GM12892 (cell line): ENCODE measurements at regions not wholly inside any gene's neighbourhood (a gene's known extent, or its start where the extent isn't known, plus 50 kb on each side); places are given as distances from the start of the nearest gene placed in this dataset.

Experiments
- DNase-seq: peaks from one replicate; pipeline ENCODE4 v3.0.0; 2011; ENCODE audit not compliant: insufficient read length
- FAIRE-seq: peaks from 2 replicates; lab custom pipeline; 2011; peaks lifted over from hg19 to GRCh38; lab: Jason Lieb, UNC
- POLR2A ChIP-seq: IDR thresholded peaks from 2 replicates; pipeline ENCODE4 v1.6.1; 2011; ENCODE audit warnings: low read depth, low read length, control low read depth
- POLR2AphosphoS5 ChIP-seq: IDR thresholded peaks from 2 replicates; pipeline ENCODE4 v1.6.1; 2011; ENCODE audit warnings: low read depth, low read length, control low read depth
- TAF1 ChIP-seq: IDR thresholded peaks from 2 replicates; pipeline ENCODE4 v1.6.1; 2011; ENCODE audit warnings: low read depth, mild to moderate bottlenecking, control low read depth, low read length, borderline replicate concordance

DNA sequence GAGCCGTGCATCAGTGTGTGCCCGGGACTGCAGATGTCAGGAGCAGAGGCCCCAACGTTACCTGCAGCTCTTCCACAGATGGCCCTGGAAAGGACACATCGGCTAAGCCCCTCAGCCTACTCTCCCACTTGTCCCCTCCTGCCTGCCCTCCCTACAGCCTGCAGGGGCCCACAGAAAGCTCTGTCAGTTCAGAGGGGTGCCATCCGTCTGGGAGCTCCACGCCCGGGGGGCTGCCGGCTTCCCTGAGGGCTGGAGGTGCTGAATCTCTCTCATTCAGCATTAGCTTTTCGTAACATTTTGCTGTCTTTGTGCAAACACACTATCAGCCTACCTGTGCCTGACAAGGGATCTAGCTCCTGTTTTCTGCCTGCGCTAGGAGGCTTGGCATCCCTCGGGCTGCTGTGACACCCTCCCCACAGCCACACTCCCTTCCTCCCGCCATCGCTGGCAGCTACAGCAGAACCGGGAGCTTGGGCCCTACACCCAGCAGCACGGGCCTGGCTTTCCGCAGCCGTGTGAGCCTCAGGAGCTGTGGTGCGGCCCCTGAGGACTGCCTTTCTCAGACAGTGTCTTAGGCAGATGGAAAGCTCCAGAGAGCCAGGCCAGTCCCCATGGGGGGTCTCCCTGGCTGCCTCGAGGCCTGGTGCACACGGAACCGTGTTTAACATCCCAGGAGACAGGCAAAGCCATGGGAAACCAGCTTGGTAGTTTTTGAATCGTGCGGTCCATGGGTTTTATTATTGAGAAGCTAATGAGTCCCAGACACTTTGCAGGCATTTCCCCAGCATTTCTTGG, 198.3 kb upstream of the B3GAT1 start:
- DNase-seq (no peak), FAIRE-seq (no peak)
- TF ChIP-seq POLR2AphosphoS5 (no peak), TAF1 (no peak), POLR2A (no peak)

DNA sequence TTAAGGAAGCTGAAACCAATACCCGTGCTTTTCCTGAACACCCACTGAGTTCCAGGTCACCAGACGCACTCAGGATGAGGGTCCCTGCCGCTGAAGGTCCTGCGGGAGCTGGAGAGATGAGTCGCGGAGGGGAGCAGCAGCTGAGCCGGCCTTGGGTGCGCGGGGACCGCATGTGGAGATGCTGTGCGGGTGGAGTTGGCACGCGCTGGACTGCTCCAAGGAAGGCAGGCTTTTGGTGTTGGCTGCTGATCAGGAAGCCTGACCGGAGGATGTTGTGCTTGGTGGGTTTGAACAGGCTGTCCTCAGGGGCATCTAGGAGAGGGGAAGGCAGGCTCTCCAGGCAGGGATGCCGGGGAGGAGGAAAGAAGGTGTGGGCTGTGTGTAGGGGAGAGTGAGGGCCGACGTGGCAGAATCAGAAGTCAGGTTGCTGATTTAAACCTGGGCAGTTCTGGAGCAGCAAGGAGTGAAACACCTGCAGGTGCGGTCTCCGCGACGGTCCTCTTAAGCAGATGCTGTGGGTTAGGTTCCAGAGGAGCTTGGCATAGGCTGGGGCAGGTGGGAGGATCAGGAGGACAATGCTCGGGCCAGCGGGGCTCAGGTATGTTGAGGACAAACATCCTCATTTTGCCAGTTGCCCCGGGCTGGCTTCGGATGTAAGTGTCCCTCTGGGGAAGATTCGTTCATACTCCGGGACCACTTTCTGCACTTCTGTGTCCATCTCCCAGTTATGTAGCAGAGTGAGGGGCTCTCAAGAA, 197.5 kb upstream of the B3GAT1 start:
- no peak for FAIRE-seq
- TF ChIP-seq POLR2AphosphoS5, result no peak
- no peak for TF ChIP-seq TAF1
- TF ChIP-seq POLR2A, result no peak

DNA sequence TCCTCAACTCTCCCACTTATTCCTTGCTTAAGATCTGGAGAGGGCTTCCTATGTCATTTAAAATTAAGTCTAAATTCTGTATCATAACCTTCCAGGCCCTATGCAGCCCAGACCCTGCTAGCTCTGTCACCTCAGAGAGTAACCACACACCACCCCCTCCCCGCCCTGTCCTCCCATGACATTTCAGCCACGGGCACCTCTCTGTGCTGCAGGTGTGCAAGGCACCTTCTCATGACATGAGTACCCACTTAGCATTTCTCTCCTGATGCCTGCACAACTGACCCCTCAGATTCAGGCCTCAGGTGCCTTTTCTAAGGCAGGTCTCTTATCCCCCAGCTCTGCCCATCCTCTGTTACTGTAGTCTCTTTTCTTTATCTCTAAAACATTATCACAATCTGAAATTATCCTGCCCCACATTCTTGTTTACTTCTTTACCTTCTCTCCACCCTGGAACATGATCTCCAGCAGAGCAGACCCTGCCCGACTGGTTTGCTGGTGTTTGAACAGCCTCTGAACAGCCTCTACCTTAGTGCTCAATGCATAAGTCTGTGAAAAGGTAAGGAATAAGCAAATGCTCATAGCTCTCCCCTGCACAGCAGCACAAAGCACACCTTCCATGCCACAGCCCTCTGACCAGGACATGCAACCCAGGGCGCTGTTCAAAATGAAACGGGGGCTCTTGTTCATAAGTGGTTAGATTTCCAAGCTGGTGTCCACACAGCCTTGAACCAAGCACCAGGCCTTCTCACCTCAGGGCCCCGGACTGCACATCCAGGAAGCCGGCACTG, 196.1 kb upstream of the B3GAT1 start:
- FAIRE-seq (no peak), DNase-seq (no peak)
- TF ChIP-seq TAF1 (no peak), POLR2A (no peak), POLR2AphosphoS5 (no peak)

More for the DNA sequence above, 197.5 kb upstream of the B3GAT1 start:
- no peak for DNase-seq

DNA sequence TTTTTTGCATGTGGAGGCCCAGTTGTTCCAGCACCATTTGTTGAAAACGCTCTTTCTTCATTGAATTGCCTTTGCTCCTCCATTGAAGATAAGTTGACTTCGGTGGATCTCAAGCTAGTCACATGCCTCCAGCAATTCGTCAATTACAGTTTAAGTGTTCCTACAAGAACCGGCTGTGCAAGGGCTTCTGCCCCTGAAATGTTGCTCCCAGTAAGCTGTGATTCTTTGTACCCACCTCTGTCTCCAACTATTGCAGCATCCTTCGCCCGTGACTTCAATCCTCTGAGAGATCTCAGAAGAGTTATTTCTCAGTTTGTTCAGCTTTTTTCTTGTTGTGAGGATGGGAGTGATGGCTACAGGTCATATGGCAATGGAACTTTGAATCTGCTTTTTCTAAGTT, 194.2 kb upstream of the B3GAT1 start:
- DNase-seq (no peak), FAIRE-seq (no peak)
- TF ChIP-seq POLR2A, result no peak
- TF ChIP-seq TAF1, result no peak

DNA sequence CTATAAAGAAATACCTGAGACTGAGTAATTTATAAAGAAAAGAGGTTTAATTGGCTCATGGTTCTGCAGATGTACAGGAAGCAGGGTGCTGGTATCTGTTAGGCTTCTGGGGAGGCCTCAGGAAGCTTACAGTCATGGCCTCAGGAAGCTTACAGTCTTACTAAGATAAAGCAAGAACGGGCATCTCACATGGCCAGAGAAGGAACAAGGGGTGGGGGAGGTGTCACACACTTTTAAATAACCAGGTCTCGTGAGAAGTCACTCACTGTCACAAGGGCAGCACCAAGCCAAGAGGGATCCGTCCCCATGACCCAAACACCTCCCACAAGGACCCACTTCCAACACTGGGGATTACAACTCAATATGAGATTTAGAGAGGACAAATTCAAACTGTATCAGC, 192.8 kb upstream of the B3GAT1 start:
- FAIRE-seq, result no peak

DNA sequence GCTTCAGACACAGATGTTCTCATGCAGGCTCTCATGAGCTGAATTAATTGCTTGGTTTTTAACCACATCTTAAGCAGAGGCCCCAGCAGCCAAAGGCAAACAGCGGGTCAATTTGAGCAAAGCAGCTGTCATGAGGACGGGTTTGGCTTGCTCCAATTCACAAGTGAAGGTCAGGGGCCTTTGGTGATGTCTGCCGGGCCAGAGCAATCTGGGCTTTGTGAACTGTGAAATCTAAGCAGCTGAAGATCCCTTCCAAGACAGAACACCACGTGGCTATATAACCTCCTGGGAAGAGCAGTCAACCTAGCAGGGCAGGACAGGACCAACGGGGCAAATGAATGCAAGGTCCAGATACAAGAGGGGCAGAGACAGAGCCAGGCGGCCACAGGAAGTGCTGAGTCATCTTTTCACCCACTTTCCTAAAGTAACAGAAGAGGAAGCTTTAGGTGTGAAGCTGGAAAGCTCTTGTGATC, 187.3 kb upstream of the B3GAT1 start:
- no peak for FAIRE-seq
- no peak for DNase-seq
- TF ChIP-seq POLR2A (no peak), TAF1 (no peak), POLR2AphosphoS5 (no peak)

More for the DNA sequence above, 192.8 kb upstream of the B3GAT1 start:
- no peak for DNase-seq
- TF ChIP-seq POLR2A (no peak), TAF1 (no peak), POLR2AphosphoS5 (no peak)

DNA sequence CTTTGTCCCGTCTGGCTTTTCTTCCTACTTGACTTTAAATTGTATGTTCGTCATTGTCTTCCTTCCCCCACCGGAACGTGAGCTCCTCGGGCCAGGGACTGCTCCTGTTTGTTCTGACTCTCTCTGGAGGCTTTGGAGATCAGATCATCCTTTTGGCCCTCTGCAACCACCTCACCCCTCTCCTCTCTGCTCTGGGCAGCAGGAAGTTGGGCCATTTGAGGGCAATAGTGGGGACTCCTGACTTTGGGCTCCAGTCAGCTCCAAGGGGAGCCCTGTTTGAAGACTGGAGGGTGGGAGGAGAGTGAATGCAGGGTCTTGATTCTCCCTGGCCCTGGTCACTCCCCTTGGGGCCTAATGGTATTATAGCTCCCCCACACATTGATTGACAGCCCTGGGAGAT, 186.3 kb upstream of the B3GAT1 start:
- DNase-seq, result no peak
- TF ChIP-seq TAF1 (no peak), POLR2A (no peak)
- FAIRE-seq, result no peak

DNA sequence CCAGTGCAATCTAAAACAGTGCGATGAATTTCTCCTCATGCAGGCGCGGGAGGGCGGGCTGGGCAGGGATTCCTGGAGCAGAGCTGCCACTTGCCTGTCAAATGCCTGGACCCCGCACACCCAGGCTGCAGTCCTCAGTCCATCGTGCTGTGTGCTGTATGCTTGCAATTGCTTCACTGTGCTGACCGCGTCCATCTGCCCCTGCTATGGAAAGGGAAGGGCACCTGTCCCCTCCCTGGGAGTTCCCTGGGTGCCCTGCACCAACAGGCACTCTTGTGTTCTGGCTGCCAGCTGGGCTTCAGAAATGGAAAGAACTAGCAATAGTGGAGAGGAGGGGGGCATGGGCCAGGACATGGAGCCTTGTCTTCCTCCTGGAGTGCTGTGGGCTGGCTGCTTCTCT, 185.4 kb upstream of the B3GAT1 start:
- DNase-seq (no peak), FAIRE-seq (no peak)
- TF ChIP-seq POLR2A (no peak), TAF1 (no peak), POLR2AphosphoS5 (no peak)

DNA sequence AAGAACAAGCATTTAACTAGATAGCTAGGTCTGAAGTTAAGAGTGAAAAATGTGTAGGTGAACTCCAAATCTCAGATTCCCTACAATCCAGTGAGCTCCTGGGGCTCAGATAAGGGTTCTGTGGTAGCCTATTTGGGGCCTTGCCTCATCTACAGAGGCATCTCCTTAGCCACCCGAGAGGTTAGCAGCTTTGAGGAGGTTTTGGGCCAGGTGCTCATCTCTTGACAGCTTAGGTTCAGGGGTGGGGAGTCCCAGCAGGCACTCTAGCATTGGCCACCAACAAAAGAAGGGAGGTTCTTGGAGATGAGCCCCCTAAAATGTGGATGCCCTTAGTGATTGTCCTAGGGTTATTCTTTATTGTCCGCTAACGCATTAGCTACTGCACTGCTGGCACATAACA, 184.4 kb upstream of the B3GAT1 start:
- DNase-seq (no peak), FAIRE-seq (no peak)
- TF ChIP-seq POLR2A, result no peak
- TF ChIP-seq TAF1, result no peak
- TF ChIP-seq POLR2AphosphoS5, result no peak

DNA sequence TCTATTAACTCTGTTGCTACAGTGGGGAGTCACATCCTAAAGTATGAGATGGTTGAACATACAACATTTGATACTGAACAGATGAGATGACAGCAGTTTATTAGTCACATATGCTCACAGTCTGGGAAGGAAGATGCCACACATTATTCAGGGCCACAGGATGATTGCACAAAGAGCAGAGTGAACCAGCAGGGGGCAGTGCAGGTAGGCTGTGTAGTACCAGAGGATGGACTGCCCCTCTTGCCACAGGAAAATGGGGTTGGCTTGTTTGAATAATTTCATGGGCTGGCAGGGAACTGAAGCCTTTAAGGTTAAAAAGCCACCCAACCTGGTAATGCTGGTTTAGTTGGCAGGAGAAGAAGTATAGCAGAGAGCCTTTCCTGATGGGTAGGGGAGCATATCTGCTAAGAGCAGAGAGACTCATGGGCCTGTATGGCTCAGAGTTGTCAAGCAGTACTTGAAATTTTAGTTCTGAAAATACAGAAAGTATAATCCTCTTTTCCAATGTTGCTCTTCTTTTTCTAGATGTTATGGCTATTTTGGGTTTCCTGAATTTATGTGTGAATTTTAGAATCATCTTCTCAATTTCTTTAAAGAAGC, 180.4 kb upstream of the B3GAT1 start:
- DNase-seq (no peak), FAIRE-seq (peak; percentile 66)
- no peak for TF ChIP-seq TAF1
- TF ChIP-seq POLR2A, result no peak
- TF ChIP-seq POLR2AphosphoS5, result no peak

DNA sequence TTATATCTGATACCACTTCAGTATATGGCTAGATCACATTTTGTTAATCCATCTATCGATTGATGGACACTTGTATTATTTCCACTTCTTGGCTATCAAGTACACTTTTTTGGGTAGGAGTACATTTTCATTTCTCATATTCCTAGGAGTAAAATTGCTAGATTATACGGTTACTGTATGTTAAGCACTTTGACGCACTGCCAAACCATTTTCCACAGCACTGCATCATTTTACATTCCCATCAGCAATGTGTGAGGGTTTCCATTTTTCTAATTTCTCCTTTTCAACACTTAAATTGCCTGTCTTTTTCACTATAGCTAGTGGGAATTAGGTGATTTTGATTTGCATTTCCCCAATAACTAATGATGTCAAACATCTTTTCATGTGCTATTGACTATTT, 179.3 kb upstream of the B3GAT1 start:
- TF ChIP-seq TAF1 (no peak), POLR2AphosphoS5 (no peak), POLR2A (no peak)
- no peak for FAIRE-seq
- DNase-seq, result no peak
